ENCODE measurements at regions not wholly inside any gene's neighbourhood (a gene's known extent, or its start where the extent isn't known, plus 50 kb on each side); places are given as distances from the start of the nearest gene placed in this dataset.

GRCh38 chr13:59343993-59344822 lies 819.5 kb downstream of the DIAPH3 start:
- TF ChIP-seq ZNF263 (CRISPR knock-in tag; IDR thresholded peaks at IDR 0.05; ENCODE audit: low read depth) (no peak), ZNF317 (CRISPR knock-in tag; IDR thresholded peaks at IDR 0.05; ENCODE audit: borderline replicate concordance, low read depth) (no peak), OVOL2 (CRISPR knock-in tag; IDR thresholded peaks at IDR 0.05; ENCODE audit: borderline replicate concordance) (no peak), SOX15 (CRISPR knock-in tag; IDR thresholded peaks at IDR 0.05) (no peak), ZNF425 (CRISPR knock-in tag; conservative IDR thresholded peaks at IDR 0.05) (no peak), MLX (CRISPR knock-in tag; IDR thresholded peaks at IDR 0.05) (no peak), ZBTB21 (CRISPR knock-in tag; IDR thresholded peaks at IDR 0.05; ENCODE audit: borderline replicate concordance) (no peak), ZSCAN18 (CRISPR knock-in tag; IDR thresholded peaks at IDR 0.05) (no peak), ZBTB43 (CRISPR knock-in tag; IDR thresholded peaks at IDR 0.05) (no peak), RORB (CRISPR knock-in tag; IDR thresholded peaks at IDR 0.05) (no peak), NR1H2 (CRISPR knock-in tag; IDR thresholded peaks at IDR 0.05) (no peak), FOXK1 (CRISPR knock-in tag; IDR thresholded peaks at IDR 0.05) (no peak), ZNF416 (CRISPR knock-in tag; IDR thresholded peaks at IDR 0.05) (no peak)
- no peaks in the 10 kb centered on the region for H3K4me1 Mint-ChIP-seq
- no peaks in the 10 kb centered on the region for H3K9me3 Mint-ChIP-seq
- ATAC-seq, result no peak
- ChIA-PET POLR2A (no interaction called here), CTCF (no interaction called here)
- H3K27me3 Mint-ChIP-seq (ENCODE audit: low read depth), result no peaks in the 10 kb centered on the region
- no peak for DNase-seq (ENCODE audit: low spot score)
- no peaks in the 10 kb centered on the region for H3K36me3 Mint-ChIP-seq
- no peak overlapping the region for H3K4me3 Mint-ChIP-seq
- no peak overlapping the region for H3K27ac Mint-ChIP-seq

- no peaks in the 10 kb centered on the region for H3K9me3 Mint-ChIP-seq
- no peak overlapping the region for H3K27ac Mint-ChIP-seq
- no peak for ATAC-seq
- H3K4me1 Mint-ChIP-seq, result no peaks in the 10 kb centered on the region
- no peaks in the 10 kb centered on the region for H3K27me3 Mint-ChIP-seq (ENCODE audit: low read depth)
- no peak overlapping the region for H3K4me3 Mint-ChIP-seq
- no peaks in the 10 kb centered on the region for H3K36me3 Mint-ChIP-seq
- no peak for TF ChIP-seq USF1 (CRISPR knock-in tag; IDR thresholded peaks at IDR 0.05)
- no peak for TF ChIP-seq MYBL2 (CRISPR knock-in tag; IDR thresholded peaks at IDR 0.05)
- no peak for TF ChIP-seq NR1H2 (CRISPR knock-in tag; IDR thresholded peaks at IDR 0.05)
- CTCF ChIA-PET, result no interaction called here
- no peak for DNase-seq (ENCODE audit: low spot score)
- POLR2A ChIA-PET, result no interaction called here
These were observed 818.4 kb downstream of the DIAPH3 start for GRCh38 chr13:59345311-59345710.

Data from WTC11 (cell line).